ENCODE measurements at regions not wholly inside any gene's neighbourhood (a gene's known extent, or its start where the extent isn't known, plus 50 kb on each side); places are given as distances from the start of the nearest gene placed in this dataset.

GRCh38 chr1:193411714-193412113 is 225.3 kb upstream of the B3GALT2 start:
- no peak for TF ChIP-seq ATF7 (IDR thresholded peaks at IDR 0.05; ENCODE audit: low read depth)
- TF ChIP-seq STAT1 (conservative IDR thresholded peaks at IDR 0.05): no peak
- TF ChIP-seq MEF2A (IDR thresholded peaks at IDR 0.05; ENCODE audit: insufficient read depth, low read depth, low read length): no peak
- TF ChIP-seq ETV6 (conservative IDR thresholded peaks at IDR 0.05 in 1 of 2, IDR thresholded peaks at IDR 0.05 in 1 of 2; ENCODE audit: borderline replicate concordance in 1 of 2, low read depth in 1 of 2): no peak
- TF ChIP-seq CREB1 (IDR thresholded peaks at IDR 0.05; ENCODE audit: low read depth): no peak
- no peak for TF ChIP-seq WRNIP1 (IDR thresholded peaks at IDR 0.05; ENCODE audit: borderline replicate concordance, low read depth, low read length)
- no peak for TF ChIP-seq SREBF1 (IDR thresholded peaks at IDR 0.05; ENCODE audit: low read length)
- no peak for TF ChIP-seq YBX1 (IDR thresholded peaks at IDR 0.05)
- no peak for TF ChIP-seq JUNB (IDR thresholded peaks at IDR 0.05)
- no peak for TF ChIP-seq SIX5 (IDR thresholded peaks at IDR 0.05; ENCODE audit: low read depth, low read length, severe bottlenecking)
- TF ChIP-seq BHLHE40 (IDR thresholded peaks at IDR 0.05; ENCODE audit: borderline replicate concordance in 1 of 2, low read depth in 2 of 2, low read length in 1 of 2): no peak
- no peak for TF ChIP-seq SP1 (IDR thresholded peaks at IDR 0.05; ENCODE audit: low read depth, low read length)
- no peak for TF ChIP-seq RAD21 (IDR thresholded peaks at IDR 0.05; ENCODE audit: insufficient read depth, low read depth, low read length)
- TF ChIP-seq PKNOX1 (IDR thresholded peaks at IDR 0.05): no peak
- TF ChIP-seq ZNF384 (IDR thresholded peaks at IDR 0.05; ENCODE audit: borderline replicate concordance, low read depth, low read length): no peak
- Histone ChIP-seq H3K36me3 (ENCODE audit: control insufficient read depth in 2 of 2, insufficient read depth in 2 of 2, low read length in 1 of 2) (no peaks in the 10 kb centered on the region), H3K79me2 (ENCODE audit: control insufficient read depth, insufficient read depth, low read length) (no peaks in the 10 kb centered on the region), H3K4me2 (ENCODE audit: control insufficient read depth, insufficient read depth) (no peak overlapping the region), H3K27me3 (replicated peaks in 1 of 2; ENCODE audit: control insufficient read depth in 2 of 2, insufficient read depth in 2 of 2, low read length in 1 of 2) (no peaks in the 10 kb centered on the region), H3K4me3 (no peak overlapping the region), H3K27ac (ENCODE audit: control insufficient read depth, insufficient read depth) (no peak overlapping the region), H3K9me3 (replicated peaks; ENCODE audit: control insufficient read depth, insufficient read depth, low read length) (no peaks in the 10 kb centered on the region), H3K4me1 (ENCODE audit: control insufficient read depth, insufficient read depth, low read length) (no peaks in the 10 kb centered on the region), H4K20me1 (ENCODE audit: control insufficient read depth, insufficient read depth) (no peaks in the 10 kb centered on the region), H3K9ac (ENCODE audit: control insufficient read depth, insufficient read depth, low read length) (no peak overlapping the region), H2AFZ (ENCODE audit: control insufficient read depth, low read depth, low read length) (no peak overlapping the region)
- in situ Hi-C loops (cut with MboI): no loop called here
- CTCF ChIA-PET: no interaction called here
- POLR2A ChIA-PET: no interaction called here
- intact Hi-C loops (cut with micrococcal nuclease; ENCODE audit: unreplicated experiment): no loop called here
- SMC1A ChIA-PET (ENCODE audit: uncharacterized antibody, unreplicated experiment): no interaction called here
- ATAC-seq (no peak), FAIRE-seq (no peak), DNase-seq (ENCODE audit: low read depth, low spot score) (no peak)
- WGBS (ENCODE audit: insufficient coverage, insufficient replicate concordance, low lambda C conversion rate, missing lambda C conversion rate): 26% methylated on average over 5 of the region's 5 CpGs
- BruUV-seq (replicated peaks): no TSS peak
- RAD21 ChIA-PET (ENCODE audit: unreplicated experiment): no interaction called here
